Fibroblast of pulmonary artery (primary cell): ENCODE measurements at regions not wholly inside any gene's neighbourhood (a gene's known extent, or its start where the extent isn't known, plus 50 kb on each side); places are given as distances from the start of the nearest gene placed in this dataset.

ENCODE experiments used
- DNase-seq: peaks from one replicate; pipeline ENCODE4 v3.0.0-alpha.2; 2010; ENCODE audit warnings: low read depth
- H3K4me3 ChIP-seq: replicated peaks from 2 replicates; pipeline ENCODE4 v1.5.1; 2011; ENCODE audit warnings: low read depth, mild to moderate bottlenecking, control low read depth, low read length, moderate library complexity
- CTCF ChIP-seq: IDR thresholded peaks from 2 replicates; pipeline ENCODE4 v1.5.1; 2011; ENCODE audit warnings: mild to moderate bottlenecking, control low read depth, low read length, inconsistent platforms; ENCODE audit errors: missing control alignments

- H3K4me3 ChIP-seq = no peak overlapping the region
- TF ChIP-seq CTCF = no peak
Measured at GRCh38 chr19:29889702-29890101, 52.3 kb upstream of the URI1 start.

GRCh38 chr19:29890392-29890791 is 51.6 kb upstream of the URI1 start:
- no peak overlapping the region for H3K4me3 ChIP-seq
- no peak for TF ChIP-seq CTCF
- no peak for DNase-seq

More at GRCh38 chr19:29889702-29890101, 52.3 kb upstream of the URI1 start:
- DNase-seq = no peak
